Ascending aorta (tissue), 2 donors: ENCODE measurements at regions not wholly inside any gene's neighbourhood (a gene's known extent, or its start where the extent isn't known, plus 50 kb on each side); places are given as distances from the start of the nearest gene placed in this dataset.

Experiments used
- DNase-seq, 2 donors: peaks; one replicate each; pipeline ENCODE4 v3.0.0-alpha.2; 2019; ENCODE audit warnings: low spot score in 2 of 2
- H3K27ac ChIP-seq, 2 donors: fragments of 200-600 bp; sonication (generic); one replicate each; pipeline ENCODE4 v1.5.1; 2016 to 2017; ENCODE audit warnings: mild to moderate bottlenecking in 1 of 2
- H3K27me3 ChIP-seq: fragments of 200-600 bp; sonication (generic); one replicate; pipeline ENCODE4 v1.5.1; 2017
- H3K36me3 ChIP-seq, 2 donors: fragments of 200-600 bp; sonication (generic); one replicate each; pipeline ENCODE4 v1.5.1; 2016
- H3K4me1 ChIP-seq, 2 donors: fragments of 200-600 bp; sonication (generic); one replicate each; pipeline ENCODE4 v1.5.1; 2016 to 2017; ENCODE audit warnings: mild to moderate bottlenecking in 1 of 2
- H3K4me3 ChIP-seq, 2 donors: fragments of 200-600 bp; sonication (generic); one replicate each; pipeline ENCODE4 v1.5.1; 2016 to 2017; ENCODE audit warnings: mild to moderate bottlenecking in 1 of 2
- H3K9me3 ChIP-seq, 2 donors: fragments of 200-600 bp; sonication (generic); one replicate each; pipeline ENCODE4 v1.5.1; 2016
- CTCF ChIP-seq, 3 experiments: fragments of 200-600 bp in 2 of 3; fragments of 450-650 bp in 1 of 3; sonication (generic) in 2 of 3; IDR thresholded peaks; one replicate each; pipeline ENCODE4 v1.5.1; 2016 to 2019; ENCODE audit warnings: antibody characterized with exemption in 3 of 3, mild to moderate bottlenecking in 1 of 3, moderate library complexity in 1 of 3
- intact Hi-C: fragments of 100-400 bp; cut with DNase I; formaldehyde crosslinking; loops from one replicate; pipeline ENCODE4 v1.15.1; 2023

- Histone ChIP-seq H3K4me3 (no peak overlapping the region), H3K27ac (no peak overlapping the region), H3K9me3 (no peaks in the 10 kb centered on the region), H3K36me3 (no peaks in the 10 kb centered on the region), H3K27me3 (no peaks in the 10 kb centered on the region), H3K4me1 (no peaks in the 10 kb centered on the region)
- TF ChIP-seq CTCF (IDR thresholded peaks at IDR 0.05), result no peak
- no peak for DNase-seq
- intact Hi-C loops, result no loop called here
Measured at GRCh38 chr17:83154311-83155127, 75.1 kb downstream of the METRNL start.

GRCh38 chr17:83155128-83156121 lies 76.0 kb downstream of the METRNL start:
- no peak for TF ChIP-seq CTCF (IDR thresholded peaks at IDR 0.05)
- Histone ChIP-seq H3K27ac (peak overlapping the region in 1 of 2 donors; percentile 27), H3K4me1 (no peaks in the 10 kb centered on the region), H3K27me3 (no peaks in the 10 kb centered on the region), H3K9me3 (no peaks in the 10 kb centered on the region), H3K4me3 (no peak overlapping the region), H3K36me3 (no peaks in the 10 kb centered on the region)
- peak; percentile 43 to 81 for DNase-seq
- intact Hi-C loops, result no loop called here

- no peaks in the 10 kb centered on the region for H3K9me3 ChIP-seq
- H3K36me3 ChIP-seq, result no peaks in the 10 kb centered on the region
- H3K4me3 ChIP-seq, result no peak overlapping the region
- DNase-seq, result no peak
- intact Hi-C loops, result no loop called here
- TF ChIP-seq CTCF (IDR thresholded peaks at IDR 0.05), result no peak
- no peaks in the 10 kb centered on the region for H3K4me1 ChIP-seq
- no peak overlapping the region for H3K27ac ChIP-seq
- H3K27me3 ChIP-seq, result no peaks in the 10 kb centered on the region
Measured at GRCh38 chr17:83156408-83156807, 77.0 kb downstream of the METRNL start.

- no peaks in the 10 kb centered on the region for H3K36me3 ChIP-seq
- intact Hi-C loops, result no loop called here
- no peaks in the 10 kb centered on the region for H3K27me3 ChIP-seq
- H3K4me1 ChIP-seq, result no peaks in the 10 kb centered on the region
- no peak for DNase-seq
- no peak overlapping the region for H3K27ac ChIP-seq
- no peak overlapping the region for H3K4me3 ChIP-seq
- H3K9me3 ChIP-seq, result no peaks in the 10 kb centered on the region
- TF ChIP-seq CTCF (IDR thresholded peaks at IDR 0.05), result no peak
Measured at GRCh38 chr17:83159204-83160049, 80.0 kb downstream of the METRNL start.
